GM12801 (cell line): ENCODE measurements at regions not wholly inside any gene's neighbourhood (a gene's known extent, or its start where the extent isn't known, plus 50 kb on each side); places are given as distances from the start of the nearest gene placed in this dataset.

Source experiments
- CTCF ChIP-seq: IDR thresholded peaks from one replicate; pipeline ENCODE4 v1.5.1; 2011; ENCODE audit warnings: control low read depth; ENCODE audit not compliant: insufficient read length; ENCODE audit errors: extremely low read depth

GRCh38 chr7:25375805-25376600, 147.7 kb upstream of the NPVF start:
- no peak for TF ChIP-seq CTCF

GRCh38 chr7:25379351-25380300, 151.3 kb upstream of the NPVF start:
- TF ChIP-seq CTCF: no peak

- no peak for TF ChIP-seq CTCF
Measured at GRCh38 chr7:25381818-25382589, 153.7 kb upstream of the NPVF start.

- no peak for TF ChIP-seq CTCF
Measured at GRCh38 chr7:25382869-25383268, 154.6 kb upstream of the NPVF start.

- TF ChIP-seq CTCF: no peak
Measured at GRCh38 chr7:25383402-25383801, 155.1 kb upstream of the NPVF start.

- no peak for TF ChIP-seq CTCF
Measured at GRCh38 chr7:25384788-25385505, 156.7 kb upstream of the NPVF start.
